ENCODE measurements at regions not wholly inside any gene's neighbourhood (a gene's known extent, or its start where the extent isn't known, plus 50 kb on each side); places are given as distances from the start of the nearest gene placed in this dataset.

- TF ChIP-seq POLR2AphosphoS5 (IDR thresholded peaks at IDR 0.05; ENCODE audit: borderline replicate concordance, low read depth, low read length) (no peak), FOXP2 (optimal IDR thresholded peaks at IDR 0.05; ENCODE audit: control extremely low read depth, extremely low read length, insufficient read depth) (no peak)
Observed at GRCh38 chr11:130771708-130772107, 144.6 kb downstream of the SNX19 start.
